HT1080 (cell line): ENCODE measurements at regions not wholly inside any gene's neighbourhood (a gene's known extent, or its start where the extent isn't known, plus 50 kb on each side); places are given as distances from the start of the nearest gene placed in this dataset.

Experiments
- DNase-seq: peaks from one replicate; pipeline ENCODE4 v3.0.0-alpha.2; 2015; ENCODE audit warnings: low read depth

- no peak for DNase-seq
These were observed 72.3 kb upstream of the CSF3R start for GRCh38 chr1:36555041-36555440.

GRCh38 chr1:36554323-36554628 is 71.6 kb upstream of the CSF3R start:
- DNase-seq: no peak

- peak; percentile 54 for DNase-seq
These were observed 71.0 kb upstream of the CSF3R start for GRCh38 chr1:36553591-36554322.

GRCh38 chr1:36542962-36543515 is 60.3 kb upstream of the CSF3R start:
- no peak for DNase-seq

- DNase-seq: no peak
These were observed 59.6 kb upstream of the CSF3R start for GRCh38 chr1:36542024-36542961.

- DNase-seq: no peak
These were observed 57.3 kb upstream of the CSF3R start for GRCh38 chr1:36540056-36540455.

- no peak for DNase-seq
These were observed 56.8 kb upstream of the CSF3R start for GRCh38 chr1:36539526-36539925.

- DNase-seq: no peak
These were observed 55.3 kb upstream of the CSF3R start for GRCh38 chr1:36537991-36538390.

- DNase-seq: no peak
These were observed 54.6 kb upstream of the CSF3R start for GRCh38 chr1:36537190-36537768.

GRCh38 chr1:36536727-36537126 is 54.0 kb upstream of the CSF3R start:
- DNase-seq: no peak

- no peak for DNase-seq
These were observed 52.1 kb upstream of the CSF3R start for GRCh38 chr1:36534711-36535412.

GRCh38 chr1:36533897-36534296 is 51.2 kb upstream of the CSF3R start:
- DNase-seq: no peak

GRCh38 chr1:36532810-36533401 is 50.2 kb upstream of the CSF3R start:
- DNase-seq: no peak
